ENCODE measurements at regions not wholly inside any gene's neighbourhood (a gene's known extent, or its start where the extent isn't known, plus 50 kb on each side); places are given as distances from the start of the nearest gene placed in this dataset.

GRCh38 chr6:149162924-149163323 lies 154.6 kb upstream of the TAB2 start:
- H3K27ac Mint-ChIP-seq, result no peak overlapping the region
- H3K9me3 ChIP-seq (ENCODE audit: control insufficient read depth in 1 of 2, insufficient read depth in 1 of 2, low read length in 2 of 2), result no peaks in the 10 kb centered on the region
- H3K4me1 ChIP-seq (ENCODE audit: insufficient read depth, low read length), result peaks cover 12% of the 10 kb centered on the region
- TF ChIP-seq CTCF (IDR thresholded peaks at IDR 0.05), result no peak
- no peak overlapping the region for H3K4me3 ChIP-seq (ENCODE audit: low read length)
- no peak overlapping the region for H3K27ac ChIP-seq (ENCODE audit: low read depth in 1 of 2, low read length in 2 of 2)
- H3K36me3 ChIP-seq (ENCODE audit: insufficient read depth, low read length), result no peaks in the 10 kb centered on the region
- intact Hi-C loops (cut with DNase I, micrococcal nuclease), result no loop called here
- POLR2A ChIA-PET, result interaction anchor here (2.0 kb wide), 1 partner anchor 11 kb away, joined by 7 read pairs; no protein-coding TSS in a partner anchor
- H3K27me3 ChIP-seq (ENCODE audit: control insufficient read depth in 1 of 2, insufficient read depth in 2 of 2, low read length in 2 of 2), result no peaks in the 10 kb centered on the region
- H3K27me3 Mint-ChIP-seq, result no peaks in the 10 kb centered on the region
- H3K36me3 Mint-ChIP-seq (ENCODE audit: low read depth), result no peaks in the 10 kb centered on the region
- CTCF ChIA-PET, result no interaction called here
- H3K4me1 Mint-ChIP-seq (ENCODE audit: low read depth), result peaks cover 17% of the 10 kb centered on the region
- H3K4me3 Mint-ChIP-seq, result no peak overlapping the region
- DNase-seq (no peak), ATAC-seq (ENCODE audit: poor library complexity) (no peak)
- no peaks in the 10 kb centered on the region for H3K9me3 Mint-ChIP-seq

GRCh38 chr6:149164199-149164750 lies 153.2 kb upstream of the TAB2 start:
- H3K36me3 ChIP-seq (ENCODE audit: insufficient read depth, low read length), result no peaks in the 10 kb centered on the region
- Mint-ChIP-seq H3K27me3 (no peaks in the 10 kb centered on the region), H3K36me3 (ENCODE audit: low read depth) (no peaks in the 10 kb centered on the region), H3K27ac (no peak overlapping the region), H3K4me3 (no peak overlapping the region), H3K9me3 (no peaks in the 10 kb centered on the region), H3K4me1 (ENCODE audit: low read depth) (peaks cover 28% of the 10 kb centered on the region)
- no peaks in the 10 kb centered on the region for H3K27me3 ChIP-seq (ENCODE audit: control insufficient read depth in 1 of 2, insufficient read depth in 2 of 2, low read length in 2 of 2)
- no peak for DNase-seq
- H3K9me3 ChIP-seq (ENCODE audit: control insufficient read depth in 1 of 2, insufficient read depth in 1 of 2, low read length in 2 of 2), result no peaks in the 10 kb centered on the region
- no peak overlapping the region for H3K27ac ChIP-seq (ENCODE audit: low read depth in 1 of 2, low read length in 2 of 2)
- ATAC-seq (ENCODE audit: poor library complexity), result no peak
- ChIA-PET POLR2A (interaction anchor here (0.6 to 2.0 kb wide), 3 partner anchors 12 to 70 kb away, joined by 3 to 7 read pairs (median 4); no protein-coding TSS in a partner anchor), CTCF (interaction anchor here (0.9 kb wide), 2 partner anchors 52 to 81 kb away, joined by 3 read pairs; no protein-coding TSS in a partner anchor)
- peaks cover 24% of the 10 kb centered on the region for H3K4me1 ChIP-seq (ENCODE audit: insufficient read depth, low read length)
- H3K4me3 ChIP-seq (ENCODE audit: low read length), result no peak overlapping the region
- intact Hi-C loops (cut with DNase I, micrococcal nuclease), result no loop called here
- TF ChIP-seq CTCF (IDR thresholded peaks at IDR 0.05), result no peak

- H3K4me3 Mint-ChIP-seq, result peak overlapping the region; percentile 3
- DNase-seq (no peak), ATAC-seq (ENCODE audit: poor library complexity) (no peak)
- H3K9me3 Mint-ChIP-seq, result no peaks in the 10 kb centered on the region
- no peak for TF ChIP-seq CTCF (IDR thresholded peaks at IDR 0.05)
- no peak overlapping the region for H3K4me3 ChIP-seq (ENCODE audit: low read length)
- intact Hi-C loops (cut with DNase I, micrococcal nuclease), result no loop called here
- no peaks in the 10 kb centered on the region for H3K36me3 ChIP-seq (ENCODE audit: insufficient read depth, low read length)
- POLR2A ChIA-PET, result interaction anchor here (1.2 kb wide), 1 partner anchor 38 kb away, joined by 3 read pairs; no protein-coding TSS in a partner anchor
- H3K27me3 Mint-ChIP-seq, result no peaks in the 10 kb centered on the region
- no peaks in the 10 kb centered on the region for H3K36me3 Mint-ChIP-seq (ENCODE audit: low read depth)
- CTCF ChIA-PET, result no interaction called here
- H3K9me3 ChIP-seq (ENCODE audit: control insufficient read depth in 1 of 2, insufficient read depth in 1 of 2, low read length in 2 of 2), result no peaks in the 10 kb centered on the region
- no peak overlapping the region for H3K27ac ChIP-seq (ENCODE audit: low read depth in 1 of 2, low read length in 2 of 2)
- H3K27ac Mint-ChIP-seq, result peak overlapping the region; percentile 54
- no peaks in the 10 kb centered on the region for H3K27me3 ChIP-seq (ENCODE audit: control insufficient read depth in 1 of 2, insufficient read depth in 2 of 2, low read length in 2 of 2)
- H3K4me1 ChIP-seq (ENCODE audit: insufficient read depth, low read length), result peaks cover 31% of the 10 kb centered on the region
- H3K4me1 Mint-ChIP-seq (ENCODE audit: low read depth), result peaks cover 34% of the 10 kb centered on the region
Observed at GRCh38 chr6:149166336-149166735, 151.2 kb upstream of the TAB2 start.

Data from CD4-positive, alpha-beta T cell (primary cell).